ENCODE measurements at regions not wholly inside any gene's neighbourhood (a gene's known extent, or its start where the extent isn't known, plus 50 kb on each side); places are given as distances from the start of the nearest gene placed in this dataset.

DNA sequence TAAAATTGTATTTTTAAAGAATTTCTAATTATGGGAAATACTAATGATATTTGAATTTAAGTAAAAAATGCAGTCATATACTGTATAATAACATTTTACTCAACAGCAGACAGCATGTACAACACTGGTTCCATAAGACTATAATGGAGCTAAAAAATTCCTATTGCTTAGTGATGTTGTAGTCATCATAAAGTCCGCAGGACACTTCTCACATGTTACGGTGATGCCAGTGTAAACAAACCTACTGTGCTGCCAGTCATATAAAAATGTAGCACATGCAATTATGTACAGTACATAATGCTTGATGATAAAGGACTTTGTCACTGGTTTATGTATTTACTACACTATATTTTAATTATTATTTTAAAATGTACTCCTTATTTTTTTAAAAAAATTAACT lies 629.3 kb downstream of the IPMK start:
- Histone ChIP-seq H3K27ac (no peak overlapping the region), H3K4me3 (ENCODE audit: low read depth, low read length) (no peak overlapping the region), H3K36me3 (replicated peaks) (no peaks in the 10 kb centered on the region), H3K27me3 (replicated peaks) (no peaks in the 10 kb centered on the region)
- TF ChIP-seq, protein P1, sequence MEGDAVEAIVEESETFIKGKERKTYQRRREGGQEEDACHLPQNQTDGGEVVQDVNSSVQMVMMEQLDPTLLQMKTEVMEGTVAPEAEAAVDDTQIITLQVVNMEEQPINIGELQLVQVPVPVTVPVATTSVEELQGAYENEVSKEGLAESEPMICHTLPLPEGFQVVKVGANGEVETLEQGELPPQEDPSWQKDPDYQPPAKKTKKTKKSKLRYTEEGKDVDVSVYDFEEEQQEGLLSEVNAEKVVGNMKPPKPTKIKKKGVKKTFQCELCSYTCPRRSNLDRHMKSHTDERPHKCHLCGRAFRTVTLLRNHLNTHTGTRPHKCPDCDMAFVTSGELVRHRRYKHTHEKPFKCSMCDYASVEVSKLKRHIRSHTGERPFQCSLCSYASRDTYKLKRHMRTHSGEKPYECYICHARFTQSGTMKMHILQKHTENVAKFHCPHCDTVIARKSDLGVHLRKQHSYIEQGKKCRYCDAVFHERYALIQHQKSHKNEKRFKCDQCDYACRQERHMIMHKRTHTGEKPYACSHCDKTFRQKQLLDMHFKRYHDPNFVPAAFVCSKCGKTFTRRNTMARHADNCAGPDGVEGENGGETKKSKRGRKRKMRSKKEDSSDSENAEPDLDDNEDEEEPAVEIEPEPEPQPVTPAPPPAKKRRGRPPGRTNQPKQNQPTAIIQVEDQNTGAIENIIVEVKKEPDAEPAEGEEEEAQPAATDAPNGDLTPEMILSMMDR (IDR thresholded peaks at IDR 0.05; ENCODE audit: low read depth, low read length, missing control alignments) = no peak
- in situ Hi-C loops (cut with HindIII; ENCODE audit: low pct_ligation_motif_present, low sequenced_read_pairs) = no loop called here
- no peak for DNase-seq

DNA sequence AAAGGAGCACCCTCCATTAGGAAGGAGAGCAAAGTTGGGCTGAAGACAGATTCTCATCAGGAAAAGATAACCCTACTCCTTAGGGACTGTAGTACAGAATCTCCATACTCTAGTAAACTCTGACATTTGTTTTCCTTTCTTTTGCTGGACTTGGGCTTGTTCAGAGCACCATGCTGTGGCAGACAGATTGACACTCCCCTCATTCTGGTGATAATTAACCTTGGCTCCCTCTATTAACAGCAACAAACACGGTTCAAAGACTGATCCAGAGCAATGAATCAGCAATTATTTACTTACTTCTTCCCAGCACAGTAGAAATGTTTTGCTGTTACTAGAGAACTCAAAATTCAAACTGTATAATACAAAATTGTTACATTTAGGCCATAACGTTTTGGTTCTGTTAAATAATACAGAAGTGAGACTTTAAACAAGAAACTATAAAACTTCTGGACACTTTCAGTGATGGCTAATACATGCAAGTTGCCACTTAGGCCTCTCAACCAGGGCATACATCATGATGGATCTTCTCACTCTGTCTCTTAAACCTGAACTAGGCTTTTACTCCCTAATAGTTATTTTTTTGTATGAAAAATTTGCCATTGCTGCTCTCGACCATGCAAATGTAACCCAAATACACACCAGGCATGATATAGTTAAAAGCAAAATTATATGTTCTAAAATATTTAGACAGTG lies 639.0 kb downstream of the IPMK start:
- Histone ChIP-seq H3K36me3 (replicated peaks) (no peaks in the 10 kb centered on the region), H3K4me3 (ENCODE audit: low read depth, low read length) (no peak overlapping the region), H3K27ac (no peak overlapping the region), H3K27me3 (replicated peaks) (no peaks in the 10 kb centered on the region)
- TF ChIP-seq, protein P1 (IDR thresholded peaks at IDR 0.05; ENCODE audit: low read depth, low read length, missing control alignments) = no peak
- in situ Hi-C loops (cut with HindIII; ENCODE audit: low pct_ligation_motif_present, low sequenced_read_pairs) = no loop called here
- DNase-seq = no peak

DNA sequence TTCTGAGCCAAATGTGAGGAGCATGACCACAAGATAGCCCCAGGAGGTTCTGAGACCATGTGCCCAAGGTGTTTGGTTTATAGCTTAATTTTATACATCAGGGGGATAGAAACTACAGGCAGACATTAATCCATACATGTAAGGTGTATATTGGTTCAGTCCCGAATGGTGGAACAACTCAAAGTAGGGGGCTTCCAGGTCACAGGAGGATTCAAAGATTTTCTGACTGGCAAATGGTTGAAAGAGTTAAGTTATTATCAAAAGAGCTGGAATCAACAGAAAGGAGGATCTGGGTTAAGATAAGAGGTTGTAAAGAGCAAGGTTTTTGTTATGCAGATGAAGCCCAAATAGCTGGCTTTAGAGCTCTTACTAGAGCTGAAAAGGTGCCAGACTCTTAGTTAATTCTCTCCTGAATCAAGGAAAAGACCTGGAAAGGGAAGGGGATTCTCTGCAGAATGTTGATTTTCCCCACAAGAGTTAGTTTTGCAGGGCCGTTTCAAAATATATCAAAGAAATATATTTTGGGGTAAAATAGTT lies 640.0 kb downstream of the IPMK start:
- H3K36me3 ChIP-seq (replicated peaks) = no peaks in the 10 kb centered on the region
- TF ChIP-seq, protein P1 (IDR thresholded peaks at IDR 0.05; ENCODE audit: low read depth, low read length, missing control alignments) = no peak
- in situ Hi-C loops (cut with HindIII; ENCODE audit: low pct_ligation_motif_present, low sequenced_read_pairs) = no loop called here

DNA sequence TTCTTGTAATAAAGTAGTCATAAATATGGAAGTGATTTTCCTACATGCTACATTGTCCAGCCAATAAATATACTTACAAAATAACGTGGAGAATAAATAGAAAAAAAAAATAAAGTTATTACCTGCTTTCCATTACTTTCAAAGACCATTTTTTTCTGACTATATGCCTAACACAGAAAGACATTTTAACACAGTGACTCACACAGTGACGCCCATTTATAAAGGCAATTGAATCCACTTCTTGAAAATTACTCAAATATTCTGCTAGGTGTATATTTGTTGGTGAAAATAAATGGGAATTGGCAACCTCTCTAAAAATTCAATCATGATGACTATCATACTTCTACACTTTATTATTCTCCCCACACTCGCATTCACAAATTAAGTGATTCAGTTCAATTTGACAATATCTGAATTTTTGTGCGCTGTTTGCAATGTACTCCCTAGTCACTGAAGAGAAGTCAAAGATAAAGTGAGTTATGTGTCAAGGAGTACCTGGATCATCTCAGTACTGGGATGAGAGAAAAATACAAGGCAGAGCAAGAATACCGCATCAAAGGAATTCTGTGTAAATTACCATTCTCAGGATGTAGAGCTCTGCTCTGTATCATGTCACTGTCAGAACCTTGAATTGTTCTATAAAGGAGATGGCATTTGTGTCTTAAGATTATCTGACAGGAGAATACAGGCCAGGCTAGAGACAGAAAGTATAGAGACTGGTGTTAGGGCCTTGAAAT lies 642.7 kb downstream of the IPMK start:
- in situ Hi-C loops (cut with HindIII; ENCODE audit: low pct_ligation_motif_present, low sequenced_read_pairs) = no loop called here
- TF ChIP-seq, protein P1 (IDR thresholded peaks at IDR 0.05; ENCODE audit: low read depth, low read length, missing control alignments) = no peak
- DNase-seq = no peak
- no peak overlapping the region for H3K27ac ChIP-seq
- no peak overlapping the region for H3K4me3 ChIP-seq (ENCODE audit: low read depth, low read length)
- no peaks in the 10 kb centered on the region for H3K27me3 ChIP-seq (replicated peaks)
- H3K36me3 ChIP-seq (replicated peaks) = no peaks in the 10 kb centered on the region

More for the DNA sequence above, 640.0 kb downstream of the IPMK start:
- no peak for DNase-seq
- Histone ChIP-seq H3K4me3 (ENCODE audit: low read depth, low read length) (no peak overlapping the region), H3K27ac (no peak overlapping the region), H3K27me3 (replicated peaks) (no peaks in the 10 kb centered on the region)

DNA sequence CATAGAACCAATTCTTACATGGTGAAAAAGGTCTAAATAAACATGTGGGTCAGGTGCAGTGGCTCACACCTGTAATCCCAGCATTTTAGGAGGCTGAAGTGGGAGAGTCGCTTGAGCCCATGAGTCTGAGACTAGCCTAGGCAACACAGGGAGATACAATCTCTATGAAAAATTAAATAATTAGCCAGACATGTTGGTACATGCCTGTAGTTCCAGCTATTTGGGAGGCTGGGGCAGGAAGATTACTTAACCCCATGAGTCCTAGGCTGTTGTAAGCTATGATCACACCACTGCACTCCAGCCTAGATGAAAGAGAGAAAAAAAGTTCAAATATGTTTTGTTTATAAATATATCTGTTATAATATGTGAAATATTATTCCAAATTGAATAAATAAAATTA lies 643.6 kb downstream of the IPMK start:
- DNase-seq = no peak
- TF ChIP-seq, protein P1 (IDR thresholded peaks at IDR 0.05; ENCODE audit: low read depth, low read length, missing control alignments) = no peak
- H3K4me3 ChIP-seq (ENCODE audit: low read depth, low read length) = no peak overlapping the region
- H3K27me3 ChIP-seq (replicated peaks) = no peaks in the 10 kb centered on the region
- no peak overlapping the region for H3K27ac ChIP-seq
- H3K36me3 ChIP-seq (replicated peaks) = no peaks in the 10 kb centered on the region
- in situ Hi-C loops (cut with HindIII; ENCODE audit: low pct_ligation_motif_present, low sequenced_read_pairs) = no loop called here

Measured in brain microvascular endothelial cell (primary cell).